Lower leg skin (tissue), 3 donors: ENCODE measurements at regions not wholly inside any gene's neighbourhood (a gene's known extent, or its start where the extent isn't known, plus 50 kb on each side); places are given as distances from the start of the nearest gene placed in this dataset.

Experiments
- POLR2A ChIP-seq, 2 donors: fragments of 450-650 bp; IDR thresholded peaks; one replicate each; pipeline ENCODE4 v1.6.1; 2016 to 2017; ENCODE audit warnings: antibody characterized with exemption in 2 of 2, mild to moderate bottlenecking in 1 of 2, moderate library complexity in 1 of 2
- TF ChIP-seq, protein P1 (sequence below), 3 donors: fragments of 450-650 bp; IDR thresholded peaks; one replicate each; pipeline ENCODE4 v1.5.1; 2016; ENCODE audit warnings: antibody characterized with exemption in 3 of 3, mild to moderate bottlenecking in 3 of 3, moderate library complexity in 2 of 3

GRCh38 chr4:11743236-11743635 lies 314.5 kb upstream of the HS3ST1 start:
- TF ChIP-seq POLR2A (IDR thresholded peaks at IDR 0.05): no peak
- TF ChIP-seq, protein P1, sequence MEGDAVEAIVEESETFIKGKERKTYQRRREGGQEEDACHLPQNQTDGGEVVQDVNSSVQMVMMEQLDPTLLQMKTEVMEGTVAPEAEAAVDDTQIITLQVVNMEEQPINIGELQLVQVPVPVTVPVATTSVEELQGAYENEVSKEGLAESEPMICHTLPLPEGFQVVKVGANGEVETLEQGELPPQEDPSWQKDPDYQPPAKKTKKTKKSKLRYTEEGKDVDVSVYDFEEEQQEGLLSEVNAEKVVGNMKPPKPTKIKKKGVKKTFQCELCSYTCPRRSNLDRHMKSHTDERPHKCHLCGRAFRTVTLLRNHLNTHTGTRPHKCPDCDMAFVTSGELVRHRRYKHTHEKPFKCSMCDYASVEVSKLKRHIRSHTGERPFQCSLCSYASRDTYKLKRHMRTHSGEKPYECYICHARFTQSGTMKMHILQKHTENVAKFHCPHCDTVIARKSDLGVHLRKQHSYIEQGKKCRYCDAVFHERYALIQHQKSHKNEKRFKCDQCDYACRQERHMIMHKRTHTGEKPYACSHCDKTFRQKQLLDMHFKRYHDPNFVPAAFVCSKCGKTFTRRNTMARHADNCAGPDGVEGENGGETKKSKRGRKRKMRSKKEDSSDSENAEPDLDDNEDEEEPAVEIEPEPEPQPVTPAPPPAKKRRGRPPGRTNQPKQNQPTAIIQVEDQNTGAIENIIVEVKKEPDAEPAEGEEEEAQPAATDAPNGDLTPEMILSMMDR (IDR thresholded peaks at IDR 0.05): no peak
